ENCODE measurements at regions not wholly inside any gene's neighbourhood (a gene's known extent, or its start where the extent isn't known, plus 50 kb on each side); places are given as distances from the start of the nearest gene placed in this dataset.

- H3K9me3 Mint-ChIP-seq (ENCODE audit: low read depth) = peaks cover 6% of the 10 kb centered on the region
- TF ChIP-seq, protein P1, sequence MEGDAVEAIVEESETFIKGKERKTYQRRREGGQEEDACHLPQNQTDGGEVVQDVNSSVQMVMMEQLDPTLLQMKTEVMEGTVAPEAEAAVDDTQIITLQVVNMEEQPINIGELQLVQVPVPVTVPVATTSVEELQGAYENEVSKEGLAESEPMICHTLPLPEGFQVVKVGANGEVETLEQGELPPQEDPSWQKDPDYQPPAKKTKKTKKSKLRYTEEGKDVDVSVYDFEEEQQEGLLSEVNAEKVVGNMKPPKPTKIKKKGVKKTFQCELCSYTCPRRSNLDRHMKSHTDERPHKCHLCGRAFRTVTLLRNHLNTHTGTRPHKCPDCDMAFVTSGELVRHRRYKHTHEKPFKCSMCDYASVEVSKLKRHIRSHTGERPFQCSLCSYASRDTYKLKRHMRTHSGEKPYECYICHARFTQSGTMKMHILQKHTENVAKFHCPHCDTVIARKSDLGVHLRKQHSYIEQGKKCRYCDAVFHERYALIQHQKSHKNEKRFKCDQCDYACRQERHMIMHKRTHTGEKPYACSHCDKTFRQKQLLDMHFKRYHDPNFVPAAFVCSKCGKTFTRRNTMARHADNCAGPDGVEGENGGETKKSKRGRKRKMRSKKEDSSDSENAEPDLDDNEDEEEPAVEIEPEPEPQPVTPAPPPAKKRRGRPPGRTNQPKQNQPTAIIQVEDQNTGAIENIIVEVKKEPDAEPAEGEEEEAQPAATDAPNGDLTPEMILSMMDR (IDR thresholded peaks at IDR 0.05) = no peak
- H3K27ac Mint-ChIP-seq (ENCODE audit: unreplicated experiment) = no peak overlapping the region
- no peak overlapping the region for H3K4me3 Mint-ChIP-seq (ENCODE audit: unreplicated experiment)
- no peaks in the 10 kb centered on the region for H3K4me1 Mint-ChIP-seq (ENCODE audit: low read depth)
- H3K27me3 Mint-ChIP-seq (ENCODE audit: low read depth) = peaks cover 38% of the 10 kb centered on the region
- peak; percentile 65 for DNase-seq (ENCODE audit: low spot score)
- H3K36me3 Mint-ChIP-seq (ENCODE audit: low read depth) = no peaks in the 10 kb centered on the region
Observed at GRCh38 chr1:30317921-30318320, 405.5 kb downstream of the MATN1 start.

DNA sequence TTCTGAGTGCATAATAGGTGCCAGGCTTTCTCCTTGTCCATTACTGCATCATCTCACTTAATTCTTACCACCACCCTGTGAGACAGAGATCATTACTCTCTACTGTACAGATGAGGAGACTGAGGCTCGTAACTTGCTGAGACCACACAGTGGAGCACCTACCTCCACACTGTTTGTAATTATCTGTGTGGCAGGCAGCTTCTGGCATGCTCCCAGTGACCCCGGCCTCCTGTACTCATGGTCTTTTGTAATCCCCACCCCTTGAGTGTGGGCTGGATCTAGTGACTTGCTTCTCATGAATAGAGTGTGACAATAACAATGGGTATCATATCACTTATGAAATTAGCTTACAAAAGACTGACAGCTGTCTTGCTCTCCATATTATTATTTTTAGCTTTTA lies 407.3 kb downstream of the MATN1 start:
- DNase-seq (ENCODE audit: low spot score) = no peak
- Mint-ChIP-seq H3K4me1 (ENCODE audit: low read depth) (no peaks in the 10 kb centered on the region), H3K9me3 (ENCODE audit: low read depth) (peaks cover 6% of the 10 kb centered on the region), H3K36me3 (ENCODE audit: low read depth) (no peaks in the 10 kb centered on the region), H3K4me3 (ENCODE audit: unreplicated experiment) (no peak overlapping the region), H3K27me3 (ENCODE audit: low read depth) (peaks cover 40% of the 10 kb centered on the region), H3K27ac (ENCODE audit: unreplicated experiment) (no peak overlapping the region)
- TF ChIP-seq, protein P1 (IDR thresholded peaks at IDR 0.05) = no peak

DNA sequence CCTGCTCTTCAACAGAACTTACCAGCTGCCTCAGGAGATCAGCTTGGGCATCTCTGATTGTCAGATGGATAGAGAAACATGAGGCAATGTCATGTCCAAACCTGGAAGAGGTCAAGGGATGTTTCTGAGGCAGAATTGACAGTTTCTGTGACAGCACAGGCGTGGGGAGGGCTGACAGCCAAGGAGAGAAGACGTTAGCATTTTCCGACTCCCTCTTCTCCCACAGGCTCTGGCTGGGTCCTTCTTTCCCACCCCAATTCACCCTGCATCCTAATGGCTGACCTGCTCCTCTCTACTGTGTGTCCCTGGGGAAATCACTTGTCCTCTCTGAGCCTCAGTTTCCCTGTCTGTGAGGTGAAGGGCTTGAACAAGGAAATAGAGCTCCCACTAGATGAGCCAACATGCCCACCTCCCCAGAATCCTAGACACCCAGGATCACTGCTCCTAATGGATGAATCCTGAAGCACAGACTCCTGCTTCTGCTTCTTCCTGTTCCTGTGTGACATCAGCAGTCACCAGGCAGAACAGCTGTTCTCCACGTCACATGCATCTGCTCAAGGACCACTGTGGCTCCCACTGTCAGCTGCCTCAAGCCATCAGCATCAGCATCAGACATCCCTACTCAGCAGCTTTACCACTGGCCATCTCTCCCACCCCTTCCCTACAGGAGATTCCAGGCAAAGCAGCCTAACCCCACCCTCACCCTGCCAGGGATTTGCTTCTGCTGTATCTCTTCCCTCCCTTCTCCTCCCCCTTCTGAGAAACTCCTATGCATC lies 408.0 kb downstream of the MATN1 start:
- TF ChIP-seq, protein P1 (IDR thresholded peaks at IDR 0.05) = no peak
- Mint-ChIP-seq H3K36me3 (ENCODE audit: low read depth) (no peaks in the 10 kb centered on the region), H3K4me1 (ENCODE audit: low read depth) (no peaks in the 10 kb centered on the region), H3K27me3 (ENCODE audit: low read depth) (peaks cover 37% of the 10 kb centered on the region), H3K27ac (ENCODE audit: unreplicated experiment) (no peak overlapping the region), H3K4me3 (ENCODE audit: unreplicated experiment) (no peak overlapping the region), H3K9me3 (ENCODE audit: low read depth) (peaks cover 6% of the 10 kb centered on the region)
- peak; percentile 5 for DNase-seq (ENCODE audit: low spot score)

DNA sequence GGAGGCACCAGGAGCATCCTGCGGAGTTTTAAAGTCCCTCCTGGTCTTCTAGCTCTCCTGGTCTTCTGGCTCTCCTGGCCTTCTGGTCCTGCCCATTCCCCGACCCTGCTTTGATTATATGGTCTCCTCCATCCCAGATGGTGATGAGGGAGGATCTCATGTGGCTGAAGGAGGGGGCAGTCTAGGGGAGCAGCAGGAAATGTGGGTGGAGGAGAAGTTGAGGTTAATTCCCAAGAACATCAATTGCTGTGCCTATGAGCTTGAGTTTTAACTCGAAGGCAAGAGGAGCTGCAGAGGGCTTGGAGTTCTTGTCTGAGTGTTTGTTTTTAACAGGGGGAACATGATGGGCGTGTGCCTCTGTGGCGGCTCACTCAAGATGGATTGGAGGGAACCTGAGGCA lies 408.8 kb downstream of the MATN1 start:
- DNase-seq (ENCODE audit: low spot score) = no peak
- Mint-ChIP-seq H3K4me3 (ENCODE audit: unreplicated experiment) (no peak overlapping the region), H3K27me3 (ENCODE audit: low read depth) (peaks cover 37% of the 10 kb centered on the region), H3K27ac (ENCODE audit: unreplicated experiment) (no peak overlapping the region), H3K36me3 (ENCODE audit: low read depth) (no peaks in the 10 kb centered on the region), H3K9me3 (ENCODE audit: low read depth) (peaks cover 6% of the 10 kb centered on the region), H3K4me1 (ENCODE audit: low read depth) (no peaks in the 10 kb centered on the region)
- TF ChIP-seq, protein P1 (IDR thresholded peaks at IDR 0.05) = no peak

GRCh38 chr1:30313584-30313983 lies 409.8 kb downstream of the MATN1 start:
- Mint-ChIP-seq H3K4me3 (ENCODE audit: unreplicated experiment) (no peak overlapping the region), H3K27ac (ENCODE audit: unreplicated experiment) (no peak overlapping the region), H3K4me1 (ENCODE audit: low read depth) (no peaks in the 10 kb centered on the region), H3K36me3 (ENCODE audit: low read depth) (no peaks in the 10 kb centered on the region), H3K9me3 (ENCODE audit: low read depth) (peaks cover 6% of the 10 kb centered on the region), H3K27me3 (ENCODE audit: low read depth) (peaks cover 36% of the 10 kb centered on the region)
- peak; percentile 35 for DNase-seq (ENCODE audit: low spot score)
- TF ChIP-seq, protein P1 (IDR thresholded peaks at IDR 0.05) = no peak
